ENCODE measurements at regions not wholly inside any gene's neighbourhood (a gene's known extent, or its start where the extent isn't known, plus 50 kb on each side); places are given as distances from the start of the nearest gene placed in this dataset.

DNA sequence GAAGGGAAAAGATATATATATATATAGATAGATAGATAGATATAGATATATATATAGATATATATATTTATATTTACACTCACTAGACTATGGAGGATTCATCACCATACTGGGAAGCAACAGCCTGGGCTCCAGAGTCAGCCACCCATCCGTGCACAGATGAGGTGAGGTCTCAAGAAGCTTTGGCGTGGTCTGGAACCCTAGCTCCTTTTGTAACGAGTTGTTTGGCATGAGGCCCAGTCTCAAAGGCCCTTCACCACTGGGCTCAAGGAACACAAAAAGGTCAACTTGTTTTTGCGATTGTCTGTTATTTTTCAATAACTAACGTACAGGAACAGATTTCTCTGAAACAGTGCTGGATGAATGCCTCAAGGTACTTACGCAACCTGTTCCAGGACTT lies 448.7 kb downstream of the CMPK2 start:
- TF ChIP-seq POLR2A (IDR thresholded peaks at IDR 0.05; ENCODE audit: low read length) (no peak), GATA1 (IDR thresholded peaks at IDR 0.05; ENCODE audit: low read depth, low read length) (no peak)
